Right lobe of liver (tissue), 4 donors: ENCODE measurements at regions not wholly inside any gene's neighbourhood (a gene's known extent, or its start where the extent isn't known, plus 50 kb on each side); places are given as distances from the start of the nearest gene placed in this dataset.

Experiments
- POLR2A ChIP-seq: fragments of 450-650 bp; IDR thresholded peaks from one replicate; pipeline ENCODE4 v1.6.1; 2017; ENCODE audit warnings: antibody characterized with exemption, mild to moderate bottlenecking
- TF ChIP-seq, protein P1 (sequence below), 4 donors: fragments of 200-600 bp in 3 of 4; fragments of 450-650 bp in 1 of 4; IDR thresholded peaks; one replicate each; pipeline versions ENCODE4 v1.5.1 to v1.8.0; 2016 to 2022; ENCODE audit warnings: antibody characterized with exemption in 4 of 4, mild to moderate bottlenecking in 2 of 4
- donor health status: DM: no; HTN: no; CAD: no.
- donor health status: DM: no; HTN: no; CAD: no.
- donor health status: DM: no; HTN: yes; CAD: no.

DNA sequence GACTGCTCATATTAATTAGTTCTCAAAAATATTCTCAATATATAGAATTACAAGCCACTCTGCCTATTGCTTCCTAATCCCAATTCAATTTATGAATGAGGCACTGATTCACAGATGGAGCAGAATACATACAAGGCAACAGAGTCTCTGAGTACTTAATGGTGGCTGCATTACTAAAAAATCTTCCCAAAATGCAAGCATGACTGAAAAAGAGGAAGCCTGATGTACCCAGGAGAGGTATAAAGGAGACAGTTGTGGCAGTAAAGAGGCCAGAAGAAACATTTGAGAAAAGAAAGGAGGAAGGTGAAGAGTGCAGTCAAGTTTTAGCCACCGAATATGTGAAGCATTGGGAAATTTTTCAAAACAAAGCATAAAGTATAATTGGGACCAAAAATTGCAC lies 163.2 kb upstream of the INTU start:
- TF ChIP-seq, protein P1, sequence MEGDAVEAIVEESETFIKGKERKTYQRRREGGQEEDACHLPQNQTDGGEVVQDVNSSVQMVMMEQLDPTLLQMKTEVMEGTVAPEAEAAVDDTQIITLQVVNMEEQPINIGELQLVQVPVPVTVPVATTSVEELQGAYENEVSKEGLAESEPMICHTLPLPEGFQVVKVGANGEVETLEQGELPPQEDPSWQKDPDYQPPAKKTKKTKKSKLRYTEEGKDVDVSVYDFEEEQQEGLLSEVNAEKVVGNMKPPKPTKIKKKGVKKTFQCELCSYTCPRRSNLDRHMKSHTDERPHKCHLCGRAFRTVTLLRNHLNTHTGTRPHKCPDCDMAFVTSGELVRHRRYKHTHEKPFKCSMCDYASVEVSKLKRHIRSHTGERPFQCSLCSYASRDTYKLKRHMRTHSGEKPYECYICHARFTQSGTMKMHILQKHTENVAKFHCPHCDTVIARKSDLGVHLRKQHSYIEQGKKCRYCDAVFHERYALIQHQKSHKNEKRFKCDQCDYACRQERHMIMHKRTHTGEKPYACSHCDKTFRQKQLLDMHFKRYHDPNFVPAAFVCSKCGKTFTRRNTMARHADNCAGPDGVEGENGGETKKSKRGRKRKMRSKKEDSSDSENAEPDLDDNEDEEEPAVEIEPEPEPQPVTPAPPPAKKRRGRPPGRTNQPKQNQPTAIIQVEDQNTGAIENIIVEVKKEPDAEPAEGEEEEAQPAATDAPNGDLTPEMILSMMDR (IDR thresholded peaks at IDR 0.05) = no peak
- no peak for TF ChIP-seq POLR2A
